GM12891 (cell line): ENCODE measurements at regions not wholly inside any gene's neighbourhood (a gene's known extent, or its start where the extent isn't known, plus 50 kb on each side); places are given as distances from the start of the nearest gene placed in this dataset.

Source experiments
- DNase-seq: peaks from one replicate; pipeline ENCODE4 v3.0.0; 2011; ENCODE audit warnings: low spot score; ENCODE audit not compliant: insufficient read length
- FAIRE-seq: peaks from 2 replicates; lab custom pipeline; 2011; peaks lifted over from hg19 to GRCh38; lab: Jason Lieb, UNC
- PAX5 ChIP-seq: IDR thresholded peaks from 2 replicates; pipeline ENCODE4 v1.6.1; 2011; ENCODE audit warnings: low read length, moderate library complexity, mild to moderate bottlenecking; ENCODE audit not compliant: insufficient read depth, severe bottlenecking
- POLR2A ChIP-seq: IDR thresholded peaks from 2 replicates; pipeline ENCODE4 v1.6.1; 2011; ENCODE audit warnings: low read depth, low read length, control low read depth
- POLR2AphosphoS5 ChIP-seq: IDR thresholded peaks from 2 replicates; pipeline ENCODE4 v1.6.1; 2011; ENCODE audit warnings: low read depth, low read length, control low read depth
- POU2F2 ChIP-seq: IDR thresholded peaks from 2 replicates; pipeline ENCODE4 v1.6.1; 2011; ENCODE audit warnings: low read depth, mild to moderate bottlenecking, control low read depth, low read length, moderate library complexity
- SPI1 ChIP-seq: IDR thresholded peaks from 2 replicates; pipeline ENCODE4 v1.6.1; 2011; ENCODE audit warnings: low read depth, low read length, control low read depth
- TAF1 ChIP-seq: IDR thresholded peaks from 2 replicates; pipeline ENCODE4 v1.6.1; 2011; ENCODE audit warnings: low read depth, low read length, control low read depth

GRCh38 chr13:40472427-40473220 is 193.8 kb downstream of the FOXO1 start:
- TF ChIP-seq POU2F2 (no peak), PAX5 (no peak)
- no peak for FAIRE-seq
- no peak for DNase-seq

GRCh38 chr13:40475617-40476016 is 190.8 kb downstream of the FOXO1 start:
- FAIRE-seq (no peak), DNase-seq (no peak)
- TF ChIP-seq TAF1 (no peak), POLR2A (no peak), POLR2AphosphoS5 (no peak), PAX5 (no peak), SPI1 (no peak), POU2F2 (no peak)

- FAIRE-seq (no peak), DNase-seq (no peak)
- TF ChIP-seq POU2F2 (no peak), POLR2A (no peak), PAX5 (no peak), TAF1 (no peak), POLR2AphosphoS5 (no peak), SPI1 (no peak)
Measured at GRCh38 chr13:40476175-40476958, 190.1 kb downstream of the FOXO1 start.

- no peak for FAIRE-seq
- TF ChIP-seq TAF1: no peak
- TF ChIP-seq PAX5: no peak
- TF ChIP-seq SPI1: no peak
- TF ChIP-seq POU2F2: no peak
- TF ChIP-seq POLR2AphosphoS5: no peak
- TF ChIP-seq POLR2A: no peak
- no peak for DNase-seq
Measured at GRCh38 chr13:40477623-40478608, 188.5 kb downstream of the FOXO1 start.

GRCh38 chr13:40478775-40479174 is 187.7 kb downstream of the FOXO1 start:
- FAIRE-seq (no peak), DNase-seq (no peak)
- TF ChIP-seq POLR2A: no peak
- TF ChIP-seq TAF1: no peak
- TF ChIP-seq POLR2AphosphoS5: no peak
- TF ChIP-seq SPI1: no peak
- TF ChIP-seq POU2F2: no peak
- no peak for TF ChIP-seq PAX5

GRCh38 chr13:40479196-40479845 is 187.1 kb downstream of the FOXO1 start:
- no peak for TF ChIP-seq TAF1
- TF ChIP-seq POU2F2: no peak
- no peak for TF ChIP-seq SPI1
- TF ChIP-seq PAX5: no peak
- TF ChIP-seq POLR2A: no peak
- TF ChIP-seq POLR2AphosphoS5: no peak
- FAIRE-seq (no peak), DNase-seq (no peak)

GRCh38 chr13:40480012-40480914 is 186.2 kb downstream of the FOXO1 start:
- TF ChIP-seq SPI1 (no peak), TAF1 (no peak), POU2F2 (no peak), POLR2AphosphoS5 (no peak), POLR2A (no peak), PAX5 (no peak)
- no peak for FAIRE-seq
- no peak for DNase-seq
